ENCODE measurements at regions not wholly inside any gene's neighbourhood (a gene's known extent, or its start where the extent isn't known, plus 50 kb on each side); places are given as distances from the start of the nearest gene placed in this dataset.

DNA sequence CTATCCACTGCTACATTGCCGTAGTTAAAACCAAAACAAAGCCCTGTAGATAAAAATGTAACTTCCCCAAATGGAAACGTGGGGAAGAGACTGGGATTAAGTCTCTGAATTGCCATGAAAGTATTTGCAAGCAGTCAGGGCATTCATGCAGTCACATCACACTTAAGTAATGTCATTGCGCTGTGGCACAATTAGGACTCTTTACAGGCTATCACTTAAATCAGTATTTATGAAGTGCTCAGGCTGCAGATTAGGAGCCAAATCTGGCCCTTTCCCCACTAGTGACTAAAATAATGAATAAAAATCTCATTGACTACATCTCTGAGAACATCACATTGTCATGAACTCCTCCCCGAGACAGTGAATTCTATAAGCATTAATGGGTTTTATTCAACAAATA lies 300.9 kb downstream of the ICOS start:
- no peak for DNase-seq

- no peak for DNase-seq
Observed at GRCh38 chr2:204239411-204240165, 303.0 kb downstream of the ICOS start.

- no peak for DNase-seq
Observed at GRCh38 chr2:204240961-204241360, 304.3 kb upstream of the PARD3B start.

- DNase-seq, result no peak
Observed at GRCh38 chr2:204249437-204249836, 295.8 kb upstream of the PARD3B start.

DNA sequence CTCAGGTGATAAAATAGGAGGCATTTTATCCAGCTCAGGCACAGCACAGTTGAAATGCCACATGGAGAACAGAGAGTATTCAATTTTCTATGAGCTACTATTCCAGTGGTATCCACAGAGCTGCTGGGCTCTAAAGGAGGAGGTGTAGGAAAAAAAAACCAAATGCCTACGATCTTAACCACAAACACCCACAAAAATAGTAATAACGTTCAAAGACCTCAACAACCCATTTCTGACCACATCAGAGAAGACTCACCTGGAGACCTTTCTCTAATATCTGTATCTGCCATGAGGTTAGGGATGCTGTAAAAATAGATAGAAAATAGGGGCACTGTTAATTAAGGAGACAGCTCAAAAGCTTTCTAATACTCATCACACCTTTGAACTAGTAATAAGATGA lies 294.6 kb upstream of the PARD3B start:
- no peak for DNase-seq

- no peak for DNase-seq
Observed at GRCh38 chr2:204251158-204251997, 293.9 kb upstream of the PARD3B start.

DNA sequence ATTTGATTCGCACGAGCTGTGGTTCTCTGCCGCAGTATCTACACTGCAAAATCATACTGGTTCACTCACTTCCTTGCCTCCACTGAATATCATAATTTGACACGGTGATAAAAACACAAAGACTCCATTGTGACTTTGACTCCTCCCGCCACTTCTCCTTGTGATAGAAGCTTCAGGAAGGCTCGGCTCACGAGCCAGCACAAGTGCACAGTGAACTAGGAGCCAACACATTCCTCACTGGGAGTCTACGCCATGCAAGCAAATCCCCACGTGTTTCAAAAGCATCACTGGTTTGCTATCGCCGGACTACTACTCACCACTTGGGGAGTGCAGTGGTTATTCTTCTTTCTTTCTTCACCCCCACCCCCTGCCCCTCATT lies 293.3 kb upstream of the PARD3B start:
- DNase-seq, result no peak

DNA sequence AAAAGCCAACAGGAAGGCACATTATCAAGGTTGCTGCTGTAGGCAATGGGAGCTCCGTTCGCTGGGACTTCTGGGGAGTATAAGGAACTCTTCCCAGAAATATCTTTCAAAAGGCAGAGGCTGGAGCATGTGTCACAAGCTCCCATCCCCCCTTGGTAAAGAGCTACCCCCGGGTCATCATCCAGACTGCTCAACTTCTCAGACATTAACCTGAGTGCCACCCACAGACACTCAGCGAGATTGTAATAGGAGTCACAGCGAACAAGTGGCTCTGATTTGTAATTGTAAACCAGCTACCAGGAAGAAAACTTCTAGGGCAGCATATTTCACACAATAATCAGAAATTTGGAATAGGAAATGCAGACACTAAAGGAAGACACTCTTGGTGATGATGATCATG lies 290.2 kb upstream of the PARD3B start:
- DNase-seq, result no peak

GRCh38 chr2:204255526-204255925 lies 289.7 kb upstream of the PARD3B start:
- DNase-seq, result no peak

GRCh38 chr2:204257781-204258180 lies 287.5 kb upstream of the PARD3B start:
- DNase-seq, result no peak

DNA sequence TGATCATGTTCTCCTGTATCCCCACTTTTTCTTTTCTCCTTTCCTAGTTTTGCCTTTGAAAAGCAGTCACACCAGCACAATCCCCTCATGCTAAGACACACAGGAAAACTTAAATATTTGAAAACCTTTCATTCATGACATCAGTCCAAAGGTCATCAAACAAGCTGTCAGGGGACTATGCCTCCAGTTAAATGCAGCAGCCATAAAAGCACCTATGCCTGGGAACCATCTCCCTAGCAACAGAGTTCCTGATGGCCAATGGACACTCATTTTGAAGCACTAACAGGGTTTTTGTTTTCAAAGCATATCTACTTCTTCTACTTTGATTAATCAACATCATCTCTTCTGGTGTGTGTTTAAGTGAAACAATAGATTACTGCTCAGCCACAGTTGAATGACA lies 286.4 kb upstream of the PARD3B start:
- no peak for DNase-seq

DNA sequence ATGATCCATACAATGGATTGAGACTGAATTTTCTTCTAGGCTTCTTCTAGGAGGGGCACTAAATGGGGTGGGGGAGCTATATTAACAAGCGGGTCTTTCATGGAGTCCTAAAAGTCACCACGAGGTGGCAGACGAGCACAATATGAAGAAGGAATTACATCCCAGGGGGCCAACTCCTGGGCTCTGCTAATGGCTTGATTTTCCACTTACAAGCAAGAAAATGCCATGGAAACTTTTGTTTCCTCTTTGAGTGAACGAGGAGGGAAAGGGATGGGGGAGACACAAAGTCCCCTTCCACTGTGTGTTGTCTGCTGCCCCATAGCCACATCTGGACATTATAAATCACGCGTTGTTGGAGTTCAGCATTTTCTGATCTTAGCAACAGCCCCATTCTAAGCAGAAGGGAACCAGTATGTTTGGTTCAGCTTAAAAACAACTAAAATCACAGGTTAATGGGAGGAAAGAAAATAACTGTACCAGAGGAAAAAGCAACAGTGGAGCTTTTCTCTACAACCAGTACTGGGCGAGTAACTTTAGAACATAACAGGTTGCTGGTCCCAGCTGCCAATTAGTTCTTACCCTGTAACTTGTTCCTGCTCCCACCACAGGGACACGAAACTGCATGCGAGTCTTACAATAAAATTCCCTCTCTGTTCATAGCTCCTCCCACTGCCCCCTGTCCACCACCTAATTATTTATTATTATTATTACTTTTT lies 285.0 kb upstream of the PARD3B start:
- DNase-seq, result peak; percentile 78

DNA sequence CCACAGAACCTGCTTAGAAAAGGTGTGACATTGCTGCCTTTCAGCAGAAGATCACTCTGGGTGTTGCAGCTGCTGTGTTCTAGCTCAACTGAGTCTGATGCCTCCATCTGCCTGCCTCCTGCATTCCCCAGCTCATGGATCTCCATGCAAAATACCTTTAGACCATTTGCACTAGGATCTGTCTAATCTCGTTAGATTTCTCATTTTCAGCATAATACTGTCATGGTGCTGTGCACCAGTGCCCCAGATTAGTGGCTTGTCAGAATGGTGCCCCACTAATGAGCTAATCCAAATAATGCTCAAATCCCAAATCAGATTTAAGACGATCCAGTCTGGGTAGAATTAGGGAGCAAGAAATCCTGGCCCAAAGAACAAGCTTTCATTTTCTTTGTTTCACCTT lies 284.4 kb upstream of the PARD3B start:
- no peak for DNase-seq

DNA sequence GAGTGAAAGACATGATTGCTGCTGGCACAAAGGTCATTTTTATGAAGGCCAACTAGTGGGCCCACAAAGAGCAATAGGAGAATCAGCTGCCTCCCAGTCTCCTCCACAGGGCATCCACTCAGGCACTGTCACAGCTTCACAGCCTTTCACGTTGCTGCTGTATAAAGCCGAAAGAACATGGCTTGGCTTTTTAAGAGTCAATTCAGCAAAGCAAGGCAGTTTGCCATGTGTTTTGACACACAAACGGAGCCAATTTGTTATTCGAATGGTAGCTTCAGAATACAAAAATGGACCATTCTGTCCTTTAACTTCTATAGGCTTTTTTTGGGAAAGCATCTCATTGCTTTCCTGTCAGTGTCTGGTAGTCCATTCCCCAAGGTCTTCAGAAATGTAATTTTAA lies 283.4 kb upstream of the PARD3B start:
- DNase-seq, result no peak

GRCh38 chr2:204264085-204264553 lies 281.2 kb upstream of the PARD3B start:
- DNase-seq, result peak; percentile 81

DNA sequence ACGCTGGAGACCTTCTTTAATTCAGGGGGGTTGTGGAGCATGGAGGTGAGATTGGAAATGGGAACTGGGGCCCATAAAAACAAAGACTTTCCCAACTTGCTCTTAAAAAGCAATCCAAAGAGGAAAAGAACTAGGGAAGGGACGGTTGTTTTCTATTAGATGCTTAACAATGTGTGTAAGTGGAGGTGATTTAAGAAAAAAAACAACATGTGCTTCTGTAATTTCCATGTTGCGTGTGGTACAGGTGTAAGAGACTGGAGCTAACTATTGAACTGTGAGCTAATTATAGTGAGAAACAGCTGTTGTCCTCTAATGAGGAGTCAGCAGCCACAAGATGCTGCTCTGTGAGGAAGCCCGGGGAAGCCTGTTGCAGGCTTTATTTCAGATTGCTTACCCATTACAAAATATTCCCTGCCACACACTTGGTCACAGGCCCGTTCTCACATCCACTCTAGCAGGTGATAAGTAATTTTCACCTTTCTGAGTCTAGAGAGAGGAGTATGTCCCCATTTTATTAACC lies 280.6 kb upstream of the PARD3B start:
- DNase-seq, result peak; percentile 22

GRCh38 chr2:204265681-204266181 lies 279.5 kb upstream of the PARD3B start:
- peak; percentile 91 for DNase-seq

- DNase-seq, result peak; percentile 63
Observed at GRCh38 chr2:204268458-204268857, 276.8 kb upstream of the PARD3B start.

DNA sequence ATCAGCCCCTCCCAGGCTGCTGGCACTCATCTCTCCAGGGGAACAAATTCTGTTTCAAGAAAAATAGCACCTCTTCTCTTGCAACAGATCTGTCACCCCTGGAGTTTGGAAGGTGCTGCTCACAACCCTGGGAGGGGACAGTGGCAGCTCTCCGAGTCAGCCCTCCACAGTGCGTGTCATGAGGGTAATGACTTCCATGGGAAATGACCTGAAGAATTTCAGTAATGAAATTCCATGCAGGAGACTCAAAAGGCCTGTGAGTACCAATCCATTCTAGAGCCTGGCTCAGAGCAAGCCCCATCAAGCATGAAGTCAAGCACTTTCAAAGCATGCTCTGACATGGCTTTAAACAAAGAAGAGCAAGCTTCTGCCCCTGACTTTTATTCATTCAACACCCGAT lies 276.3 kb upstream of the PARD3B start:
- no peak for DNase-seq

- no peak for DNase-seq
Observed at GRCh38 chr2:204272089-204272488, 273.2 kb upstream of the PARD3B start.

GRCh38 chr2:204272610-204273287 lies 272.5 kb upstream of the PARD3B start:
- DNase-seq, result no peak

GRCh38 chr2:204274429-204274828 lies 270.8 kb upstream of the PARD3B start:
- DNase-seq, result no peak

- DNase-seq, result no peak
Observed at GRCh38 chr2:204274991-204275390, 270.3 kb upstream of the PARD3B start.
